HG02610 (cell line): ENCODE measurements at regions not wholly inside any gene's neighbourhood (a gene's known extent, or its start where the extent isn't known, plus 50 kb on each side); places are given as distances from the start of the nearest gene placed in this dataset.
"Not testable (repeated sequence)": the region's sequence is repeated elsewhere in the genome, so short reads cannot be mapped to it uniquely, and the experiment has no call there.

Source experiments
- ATAC-seq: cut with Tn5 transposase; IDR thresholded peaks from one replicate; pipeline ENCODE4 v1.9.1; 2021; ENCODE audit warnings: mild to moderate bottlenecking, moderate library complexity; ENCODE audit not compliant: unreplicated experiment

DNA sequence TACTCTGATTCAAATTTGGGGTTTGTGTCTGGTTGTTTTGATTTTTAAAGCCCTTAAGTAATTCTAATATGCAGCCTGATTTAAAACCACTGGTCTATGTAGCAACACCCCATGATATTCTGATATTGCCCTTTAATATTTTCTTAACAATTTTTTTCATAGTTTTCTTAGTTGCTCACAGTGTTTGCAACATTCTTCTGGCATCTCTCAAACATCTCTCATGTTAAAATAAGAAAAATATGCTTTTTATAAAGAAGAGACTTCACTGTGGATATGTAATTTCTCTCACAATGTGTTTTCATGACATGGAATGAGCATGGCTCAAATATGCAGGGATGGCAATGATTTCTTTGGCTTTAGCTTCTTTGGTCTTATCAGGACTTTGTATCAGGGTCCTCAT lies 183.7 kb downstream of the TAF11L14 start:
- ATAC-seq, result no peak

DNA sequence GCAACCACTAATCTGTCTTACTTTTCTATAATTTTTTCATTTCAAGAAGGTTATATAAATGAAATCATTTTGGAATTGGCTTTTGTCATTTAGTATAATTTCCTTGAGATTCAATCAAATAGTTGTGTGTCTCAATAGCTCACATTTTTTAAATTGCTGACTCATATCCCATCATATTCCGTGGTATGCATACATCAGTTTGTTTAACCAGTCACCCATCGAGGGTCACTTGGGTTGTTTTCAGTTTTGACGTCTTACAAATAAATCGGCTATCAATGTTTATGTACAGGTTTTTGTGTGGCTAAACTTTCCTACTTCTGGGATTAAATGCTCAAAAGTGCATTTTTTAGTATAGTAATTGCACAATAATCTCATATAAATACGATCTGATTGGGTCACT lies 185.5 kb downstream of the TAF11L14 start:
- ATAC-seq, result no peak

- ATAC-seq, result no peak
Measured at GRCh38 chr5:17828681-17829080, 194.4 kb downstream of the TAF11L14 start.

DNA sequence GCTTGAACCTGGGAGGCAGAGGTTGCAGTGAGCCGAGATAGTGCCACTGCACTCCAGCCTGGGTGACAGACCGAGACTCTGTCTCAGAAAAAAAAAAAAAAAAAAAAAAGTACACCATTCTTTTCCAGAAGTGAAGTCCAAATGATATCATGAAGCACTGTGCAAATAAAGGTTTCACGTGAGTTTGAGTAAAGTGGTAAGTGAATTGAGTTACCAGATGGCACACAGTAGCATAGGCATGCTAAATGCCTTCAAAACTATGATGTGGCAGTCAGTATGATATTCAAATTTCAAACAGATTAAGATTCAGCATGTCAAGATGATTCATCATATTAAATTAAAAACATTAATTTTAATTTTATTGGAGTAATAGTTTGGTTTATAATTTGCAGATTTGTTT lies 195.2 kb downstream of the TAF11L14 start:
- no peak for ATAC-seq

GRCh38 chr5:17831279-17831678 lies 197.0 kb downstream of the TAF11L14 start:
- no peak for ATAC-seq

- ATAC-seq, result no peak
Measured at GRCh38 chr5:17832949-17833745, 198.9 kb downstream of the TAF11L14 start.

DNA sequence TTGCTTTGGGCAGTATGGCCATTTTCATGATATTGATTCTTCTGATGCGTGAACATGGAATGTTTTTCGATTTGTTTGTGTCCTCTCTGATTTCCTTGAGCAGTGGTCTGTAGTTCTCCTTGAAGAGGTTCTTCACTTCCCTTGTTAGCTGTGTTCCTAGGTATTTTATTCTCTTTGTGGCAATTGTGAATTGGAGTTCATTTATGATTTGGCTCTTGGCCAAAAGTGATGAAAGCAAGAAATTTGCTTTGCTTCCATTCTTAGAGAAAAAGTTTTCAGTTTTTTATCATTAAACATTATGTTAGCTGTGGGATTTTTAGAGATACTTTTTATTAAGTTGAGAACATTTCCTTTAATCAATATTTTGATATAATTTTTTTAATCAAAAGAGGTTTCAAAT lies 203.5 kb downstream of the TAF11L14 start:
- no peak for ATAC-seq

GRCh38 chr5:17838469-17838868 lies 204.2 kb downstream of the TAF11L14 start:
- no peak for ATAC-seq

GRCh38 chr5:17839848-17840247 lies 205.6 kb downstream of the TAF11L14 start:
- no peak for ATAC-seq

DNA sequence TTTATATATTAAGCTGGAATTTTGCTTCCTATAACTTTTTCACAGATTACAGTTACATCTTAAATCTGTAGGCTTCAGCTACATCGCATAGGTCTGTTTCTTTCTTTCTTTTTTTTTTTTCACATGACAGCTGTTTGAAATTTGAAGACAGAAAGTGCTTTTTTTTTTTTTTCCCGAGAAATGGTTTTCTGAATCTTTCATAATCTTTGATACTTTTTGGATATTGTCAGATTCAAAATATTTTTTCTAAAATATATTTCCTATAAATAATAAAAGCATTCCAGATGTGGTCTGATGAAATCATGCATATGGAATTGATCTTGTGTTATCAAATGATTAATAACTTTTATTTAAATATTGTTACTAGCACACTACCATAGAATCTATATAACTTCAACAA lies 212.2 kb downstream of the TAF11L14 start:
- no peak for ATAC-seq

GRCh38 chr5:17847286-17847685 lies 213.0 kb downstream of the TAF11L14 start:
- ATAC-seq, result no peak

DNA sequence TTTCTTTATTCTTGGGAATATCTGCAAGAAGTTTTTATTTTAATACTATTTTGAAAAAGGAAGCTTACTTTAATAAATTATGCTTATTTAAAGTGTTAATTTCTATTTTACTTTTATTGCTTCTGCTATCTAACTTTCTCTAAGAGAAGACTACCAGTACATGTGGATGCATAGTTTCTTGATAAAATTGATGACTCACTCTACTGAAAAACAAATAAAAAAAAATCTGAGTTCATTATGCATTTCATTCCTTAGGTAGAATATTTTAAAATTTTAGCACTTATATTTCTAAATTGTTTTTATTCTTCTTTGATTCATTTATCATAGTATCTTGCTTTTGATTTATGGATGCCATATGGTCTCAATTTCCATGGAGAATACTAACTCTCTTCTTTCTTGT lies 217.9 kb downstream of the TAF11L14 start:
- no peak for ATAC-seq

GRCh38 chr5:17852740-17853139 lies 218.5 kb downstream of the TAF11L14 start:
- no peak for ATAC-seq

- ATAC-seq, result no peak
Measured at GRCh38 chr5:17854901-17855300, 220.6 kb downstream of the TAF11L14 start.

DNA sequence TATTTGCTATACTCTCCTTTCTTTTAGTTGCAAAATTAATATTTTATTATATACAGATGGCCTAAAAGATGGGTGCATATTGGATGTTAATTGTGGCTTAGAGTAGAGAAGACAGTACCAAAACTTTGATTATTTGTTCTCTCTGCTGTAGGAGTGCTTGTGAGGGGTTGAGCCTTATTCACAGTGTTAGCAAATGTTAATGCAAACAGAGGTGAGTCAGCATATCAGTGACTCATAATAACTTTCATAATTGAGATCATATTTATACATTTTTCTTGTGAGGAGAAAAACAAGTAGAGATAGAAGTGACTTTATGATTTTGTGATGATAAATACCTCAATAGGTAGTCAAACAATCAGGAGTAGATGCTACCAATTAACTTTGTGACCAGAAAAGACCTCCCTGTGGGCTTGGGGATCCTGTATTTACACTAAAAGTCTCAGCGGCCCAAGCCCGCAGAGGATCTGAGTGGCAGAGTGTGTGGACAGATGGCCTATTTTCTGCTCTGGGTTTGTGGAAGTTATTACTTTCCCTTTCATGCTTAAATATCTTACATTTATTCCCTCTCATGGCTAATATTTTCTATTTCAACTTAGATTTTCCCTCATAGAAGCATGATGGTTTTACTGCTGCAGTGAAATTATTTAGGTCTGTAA lies 226.5 kb downstream of the TAF11L14 start:
- ATAC-seq, result no peak

DNA sequence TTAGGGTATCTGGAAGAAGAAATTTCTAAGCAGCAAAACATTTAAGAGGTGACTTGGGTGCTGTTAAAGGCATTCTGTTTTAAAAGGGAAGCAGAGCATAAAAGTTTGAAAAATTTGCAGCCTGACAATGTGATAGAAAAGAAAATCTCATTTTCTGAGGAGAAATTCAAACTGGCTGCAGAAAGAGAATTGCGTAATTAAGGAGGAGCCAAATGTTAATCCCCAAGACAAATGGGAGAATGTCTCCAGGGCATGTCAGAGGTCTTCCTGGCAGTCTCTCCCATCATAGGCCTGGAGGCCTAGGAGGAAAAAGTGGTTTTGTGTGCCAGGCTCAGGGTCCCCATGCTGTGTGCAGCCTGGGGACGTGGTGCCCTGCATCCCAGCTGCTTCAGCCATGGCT lies 230.6 kb downstream of the TAF11L14 start:
- not testable (repeated sequence) for ATAC-seq

DNA sequence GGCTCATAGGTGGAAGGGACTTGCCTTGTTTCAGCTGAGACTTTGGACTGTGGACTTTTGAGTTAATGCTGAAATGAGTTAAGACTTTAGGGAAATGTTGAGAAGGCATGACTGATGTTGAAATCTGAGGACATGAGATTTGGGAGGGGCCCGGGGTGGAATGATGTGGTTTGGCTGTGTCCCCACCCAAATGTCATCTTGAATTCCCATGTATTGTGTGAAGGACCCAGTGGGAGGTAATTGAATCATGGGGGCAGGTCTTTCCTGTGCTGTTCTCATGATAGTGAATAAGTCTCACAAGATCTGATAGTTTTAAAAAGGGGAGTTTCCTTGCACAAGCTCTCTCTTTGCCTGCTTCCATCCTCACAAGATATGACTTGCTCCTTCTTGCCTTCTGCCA lies 231.7 kb downstream of the TAF11L14 start:
- not testable (repeated sequence) for ATAC-seq

DNA sequence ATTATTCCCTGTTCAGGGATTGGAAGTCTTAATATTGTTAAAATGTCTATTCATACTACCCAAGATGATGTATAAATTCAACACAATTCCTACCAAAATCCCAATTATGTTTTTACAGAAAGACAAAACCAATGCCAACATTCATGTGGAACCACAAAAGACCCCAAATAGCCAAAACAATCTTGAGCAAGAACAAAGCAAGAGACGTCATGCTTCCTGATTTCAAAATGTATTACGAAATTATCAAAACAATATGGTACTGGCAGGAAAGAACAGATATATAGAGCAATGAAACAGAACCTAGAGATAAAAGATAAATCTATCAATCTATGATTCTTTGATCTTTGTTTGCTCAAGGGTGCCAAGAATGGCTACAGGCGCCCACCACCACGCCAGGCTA lies 237.9 kb downstream of the TAF11L14 start:
- no peak for ATAC-seq

DNA sequence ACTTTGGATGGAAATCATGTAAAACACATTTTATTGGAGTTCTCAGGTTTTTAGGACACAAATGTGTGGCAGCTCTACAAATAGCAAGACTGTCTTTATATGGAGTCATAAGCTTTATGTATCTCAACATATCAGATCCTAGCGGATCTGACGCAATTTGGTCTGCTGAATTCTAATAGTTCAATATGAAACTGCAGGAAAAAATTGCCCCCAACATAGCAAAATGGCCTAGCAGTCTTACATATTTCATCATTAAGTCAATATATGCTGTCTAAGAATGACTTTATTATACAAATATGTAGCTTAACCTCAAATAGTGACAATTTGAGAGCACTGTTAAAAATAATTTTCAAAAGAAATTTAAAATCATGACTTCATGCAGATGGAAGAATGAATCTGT lies 244.3 kb downstream of the TAF11L14 start:
- ATAC-seq, result no peak

- no peak for ATAC-seq
Measured at GRCh38 chr5:17879276-17879675, 245.0 kb downstream of the TAF11L14 start.

DNA sequence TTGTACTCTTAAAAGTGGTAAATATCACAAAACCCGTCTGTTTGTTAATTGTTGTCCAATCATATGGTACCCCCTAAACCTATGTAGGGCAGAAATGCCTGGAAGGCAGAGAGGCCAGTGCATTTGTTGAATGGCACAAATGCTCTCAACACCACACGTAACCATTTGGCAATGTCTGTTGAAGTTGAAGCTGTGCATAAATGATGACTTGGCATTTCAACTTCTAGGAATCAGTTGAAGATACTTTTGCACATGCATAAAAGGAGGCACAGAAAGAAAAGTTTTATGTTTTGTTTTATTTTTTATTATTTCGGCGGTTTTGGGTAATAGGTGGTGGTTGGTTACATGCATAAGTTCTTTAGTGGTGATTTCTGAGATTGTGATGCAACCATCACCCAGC lies 246.6 kb downstream of the TAF11L14 start:
- ATAC-seq, result no peak

- ATAC-seq, result no peak
Measured at GRCh38 chr5:17882760-17883488, 248.7 kb downstream of the TAF11L14 start.
